ENCODE measurements at regions not wholly inside any gene's neighbourhood (a gene's known extent, or its start where the extent isn't known, plus 50 kb on each side); places are given as distances from the start of the nearest gene placed in this dataset.

GRCh38 chr3:113138839-113139743 lies 72.3 kb upstream of the BOC start:
- TF ChIP-seq, protein P1, sequence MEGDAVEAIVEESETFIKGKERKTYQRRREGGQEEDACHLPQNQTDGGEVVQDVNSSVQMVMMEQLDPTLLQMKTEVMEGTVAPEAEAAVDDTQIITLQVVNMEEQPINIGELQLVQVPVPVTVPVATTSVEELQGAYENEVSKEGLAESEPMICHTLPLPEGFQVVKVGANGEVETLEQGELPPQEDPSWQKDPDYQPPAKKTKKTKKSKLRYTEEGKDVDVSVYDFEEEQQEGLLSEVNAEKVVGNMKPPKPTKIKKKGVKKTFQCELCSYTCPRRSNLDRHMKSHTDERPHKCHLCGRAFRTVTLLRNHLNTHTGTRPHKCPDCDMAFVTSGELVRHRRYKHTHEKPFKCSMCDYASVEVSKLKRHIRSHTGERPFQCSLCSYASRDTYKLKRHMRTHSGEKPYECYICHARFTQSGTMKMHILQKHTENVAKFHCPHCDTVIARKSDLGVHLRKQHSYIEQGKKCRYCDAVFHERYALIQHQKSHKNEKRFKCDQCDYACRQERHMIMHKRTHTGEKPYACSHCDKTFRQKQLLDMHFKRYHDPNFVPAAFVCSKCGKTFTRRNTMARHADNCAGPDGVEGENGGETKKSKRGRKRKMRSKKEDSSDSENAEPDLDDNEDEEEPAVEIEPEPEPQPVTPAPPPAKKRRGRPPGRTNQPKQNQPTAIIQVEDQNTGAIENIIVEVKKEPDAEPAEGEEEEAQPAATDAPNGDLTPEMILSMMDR (IDR thresholded peaks at IDR 0.05; ENCODE audit: low read depth, low read length): no peak
- H3K9me3 ChIP-seq (ENCODE audit: severe bottlenecking): no peaks in the 10 kb centered on the region
- no peak overlapping the region for H3K27ac ChIP-seq

GRCh38 chr3:113140876-113141275 lies 70.5 kb upstream of the BOC start:
- no peak overlapping the region for H3K27ac ChIP-seq
- no peak for DNase-seq

More at GRCh38 chr3:113138839-113139743, 72.3 kb upstream of the BOC start:
- Histone ChIP-seq H3K27me3 (ENCODE audit: insufficient read depth, low read depth, severe bottlenecking) (no peaks in the 10 kb centered on the region), H3K36me3 (no peaks in the 10 kb centered on the region), H3K4me3 (ENCODE audit: low read depth, low read length) (no peak overlapping the region)
- DNase-seq: no peak

DNA sequence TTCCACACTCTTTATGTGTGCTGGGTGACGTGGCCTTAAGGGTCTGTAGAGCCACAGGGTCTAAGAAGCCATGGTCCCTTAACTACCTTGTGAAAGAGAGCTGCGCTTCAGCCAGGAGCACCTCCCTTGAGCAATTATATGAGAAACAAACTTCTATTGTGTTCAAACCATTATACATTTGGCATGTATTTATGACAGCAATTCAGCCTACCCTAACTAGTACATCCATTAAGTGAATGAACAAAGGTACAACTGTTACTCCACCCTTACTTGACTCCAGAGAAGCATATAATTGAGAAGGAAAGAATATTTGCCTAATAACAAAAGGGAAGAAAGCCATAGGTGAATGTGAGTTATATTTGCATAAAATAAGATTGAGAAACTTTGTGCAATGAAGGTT lies 69.8 kb upstream of the BOC start:
- no peak overlapping the region for H3K4me3 ChIP-seq (ENCODE audit: low read depth, low read length)
- H3K36me3 ChIP-seq: no peaks in the 10 kb centered on the region
- DNase-seq: no peak
- TF ChIP-seq, protein P1 (IDR thresholded peaks at IDR 0.05; ENCODE audit: low read depth, low read length): no peak
- H3K9me3 ChIP-seq (ENCODE audit: severe bottlenecking): no peaks in the 10 kb centered on the region
- no peaks in the 10 kb centered on the region for H3K27me3 ChIP-seq (ENCODE audit: insufficient read depth, low read depth, severe bottlenecking)
- H3K27ac ChIP-seq: no peak overlapping the region

More at GRCh38 chr3:113140876-113141275, 70.5 kb upstream of the BOC start:
- H3K36me3 ChIP-seq: no peaks in the 10 kb centered on the region
- TF ChIP-seq, protein P1 (IDR thresholded peaks at IDR 0.05; ENCODE audit: low read depth, low read length): no peak
- no peak overlapping the region for H3K4me3 ChIP-seq (ENCODE audit: low read depth, low read length)
- no peaks in the 10 kb centered on the region for H3K9me3 ChIP-seq (ENCODE audit: severe bottlenecking)
- H3K27me3 ChIP-seq (ENCODE audit: insufficient read depth, low read depth, severe bottlenecking): no peaks in the 10 kb centered on the region

- Histone ChIP-seq H3K4me3 (ENCODE audit: low read depth, low read length) (no peak overlapping the region), H3K36me3 (no peaks in the 10 kb centered on the region), H3K9me3 (ENCODE audit: severe bottlenecking) (no peaks in the 10 kb centered on the region), H3K27me3 (ENCODE audit: insufficient read depth, low read depth, severe bottlenecking) (no peaks in the 10 kb centered on the region), H3K27ac (no peak overlapping the region)
- DNase-seq: no peak
- TF ChIP-seq, protein P1 (IDR thresholded peaks at IDR 0.05; ENCODE audit: low read depth, low read length): no peak
These were observed 68.9 kb upstream of the BOC start for GRCh38 chr3:113142476-113142875.

DNA sequence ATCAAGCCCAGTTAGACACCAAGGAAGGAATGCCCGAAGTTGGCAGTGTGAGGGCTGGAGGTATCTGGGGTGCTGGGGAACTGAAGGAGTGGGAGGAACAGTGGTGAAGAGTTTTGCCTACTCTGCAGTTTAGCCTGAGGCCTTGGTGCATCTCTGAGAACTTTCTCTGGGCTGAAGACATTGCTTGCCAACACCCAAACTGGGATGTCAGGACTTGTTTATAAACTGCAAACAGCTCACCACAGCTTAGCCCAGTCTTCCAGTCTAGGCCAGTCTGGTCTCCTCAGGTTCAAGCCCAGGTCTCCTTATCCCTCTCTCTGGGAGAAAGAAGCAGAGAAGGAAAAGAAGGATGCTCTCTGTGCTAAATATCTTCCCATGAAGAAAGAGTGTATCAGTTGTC lies 68.0 kb upstream of the BOC start:
- Histone ChIP-seq H3K9me3 (ENCODE audit: severe bottlenecking) (no peaks in the 10 kb centered on the region), H3K36me3 (no peaks in the 10 kb centered on the region), H3K27me3 (ENCODE audit: insufficient read depth, low read depth, severe bottlenecking) (no peaks in the 10 kb centered on the region), H3K27ac (no peak overlapping the region), H3K4me3 (ENCODE audit: low read depth, low read length) (no peak overlapping the region)
- no peak for DNase-seq
- TF ChIP-seq, protein P1 (IDR thresholded peaks at IDR 0.05; ENCODE audit: low read depth, low read length): no peak
